ENCODE measurements at regions not wholly inside any gene's neighbourhood (a gene's known extent, or its start where the extent isn't known, plus 50 kb on each side); places are given as distances from the start of the nearest gene placed in this dataset.

DNA sequence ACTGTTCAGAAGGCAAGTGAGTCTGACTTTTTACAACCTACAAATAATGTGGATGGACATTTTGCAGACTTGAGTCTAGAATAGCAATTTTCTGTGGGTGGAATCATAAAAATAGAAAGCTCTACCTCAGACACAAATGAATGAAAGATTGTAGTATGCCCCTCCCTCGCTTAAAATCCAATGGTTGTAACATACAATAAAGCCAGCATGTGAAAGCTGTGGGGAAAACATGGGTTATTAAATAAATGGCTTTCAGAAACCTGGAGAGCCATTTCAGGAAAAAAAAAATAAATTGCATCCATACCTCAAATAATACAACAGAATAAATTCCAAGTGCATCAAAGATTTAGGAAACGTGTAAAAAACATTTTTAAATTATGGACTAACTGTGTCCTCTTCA is 123.1 kb upstream of the MON1B start:
- Histone ChIP-seq H3K9me3 (ENCODE audit: insufficient read depth, low read length) (no peaks in the 10 kb centered on the region), H3K36me3 (ENCODE audit: insufficient read depth, insufficient read length, low read length) (no peaks in the 10 kb centered on the region)
- TF ChIP-seq SUZ12 (IDR thresholded peaks at IDR 0.05; ENCODE audit: extremely low read depth, insufficient read depth, insufficient read length) = no peak
- TF ChIP-seq ZNF274 (IDR thresholded peaks at IDR 0.05; ENCODE audit: low read depth, low read length) = no peak
- no peak for TF ChIP-seq YY1 (IDR thresholded peaks at IDR 0.05; ENCODE audit: insufficient read depth, insufficient read length)

DNA sequence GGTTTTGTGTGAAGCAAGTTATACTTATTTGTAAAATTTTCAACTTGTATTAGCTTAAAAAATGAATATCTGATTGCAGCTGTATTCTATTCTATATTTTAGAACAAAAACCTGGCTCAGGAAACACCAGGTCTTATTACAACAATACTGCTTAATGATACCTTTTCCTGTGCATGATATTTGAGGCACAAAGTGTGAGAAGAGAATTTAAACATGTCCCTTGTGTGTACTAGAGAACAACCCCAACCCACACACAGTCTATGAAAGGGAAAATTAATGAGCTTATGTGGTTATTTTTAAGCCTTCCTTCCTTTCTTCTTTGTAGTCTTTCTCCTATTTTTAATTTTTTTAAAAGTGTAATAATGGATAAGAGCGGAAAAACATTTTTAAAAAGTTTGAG is 122.6 kb upstream of the MON1B start:
- Histone ChIP-seq H3K4me3 (ENCODE audit: insufficient read length, low read depth) (no peak overlapping the region), H3K36me3 (ENCODE audit: insufficient read depth, insufficient read length, low read length) (no peaks in the 10 kb centered on the region), H3K9ac (ENCODE audit: insufficient read length, low read depth) (no peak overlapping the region), H3K4me1 (ENCODE audit: insufficient read depth, insufficient read length) (no peaks in the 10 kb centered on the region), H3K27me3 (ENCODE audit: insufficient read depth, insufficient read length) (no peaks in the 10 kb centered on the region), H3K9me3 (ENCODE audit: insufficient read depth, low read length) (no peaks in the 10 kb centered on the region)
- no peak for DNase-seq (ENCODE audit: low read depth, low spot score)
- TF ChIP-seq YY1 (IDR thresholded peaks at IDR 0.05; ENCODE audit: insufficient read depth, insufficient read length) (no peak), SUZ12 (IDR thresholded peaks at IDR 0.05; ENCODE audit: extremely low read depth, insufficient read depth, insufficient read length) (no peak), ZNF274 (IDR thresholded peaks at IDR 0.05; ENCODE audit: low read depth, low read length) (no peak)

More for the DNA sequence above, 123.1 kb upstream of the MON1B start:
- no peak overlapping the region for H3K9ac ChIP-seq (ENCODE audit: insufficient read length, low read depth)
- H3K27me3 ChIP-seq (ENCODE audit: insufficient read depth, insufficient read length) = no peaks in the 10 kb centered on the region
- H3K4me3 ChIP-seq (ENCODE audit: insufficient read length, low read depth) = no peak overlapping the region
- H3K4me1 ChIP-seq (ENCODE audit: insufficient read depth, insufficient read length) = no peaks in the 10 kb centered on the region
- no peak for DNase-seq (ENCODE audit: low read depth, low spot score)

DNA sequence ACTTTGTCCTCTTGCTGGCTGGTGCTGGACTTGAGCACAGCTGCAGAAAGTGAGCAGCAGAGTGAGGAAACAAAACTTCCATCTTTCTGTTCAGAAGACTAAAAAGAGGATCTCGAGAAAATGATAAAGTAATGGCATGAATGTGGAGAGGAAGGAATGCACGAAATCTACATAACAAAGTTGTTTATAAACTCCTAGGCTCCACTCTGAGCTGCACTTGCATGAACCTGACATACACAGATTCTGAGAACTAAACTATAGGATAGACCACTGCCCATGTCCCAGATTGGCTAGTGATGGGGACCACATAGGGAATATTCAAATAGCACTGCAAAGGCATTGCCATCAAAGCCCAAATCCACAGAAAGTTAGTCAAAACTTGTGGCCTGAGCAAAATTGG is 121.1 kb upstream of the MON1B start:
- no peak overlapping the region for H3K9ac ChIP-seq (ENCODE audit: insufficient read length, low read depth)
- DNase-seq (ENCODE audit: low read depth, low spot score) = no peak

DNA sequence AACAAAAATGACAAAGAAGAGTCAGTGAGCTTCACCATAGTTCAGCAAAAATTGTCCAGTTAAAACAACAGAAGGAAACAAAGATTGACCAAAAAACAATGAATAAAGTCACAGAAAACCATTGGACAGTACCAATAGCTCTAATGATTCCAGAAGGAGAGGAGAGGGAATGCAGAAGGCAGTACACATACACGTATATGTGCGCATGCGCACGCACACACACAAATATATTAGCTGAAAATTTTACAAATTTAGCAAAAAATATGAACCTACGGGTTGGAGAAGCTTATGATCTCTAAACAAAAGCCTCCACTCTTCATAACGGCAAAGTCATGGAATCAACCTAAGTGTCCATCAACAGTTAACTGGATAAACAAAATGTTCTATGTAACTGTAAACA is 120.3 kb upstream of the MON1B start:
- Histone ChIP-seq H3K4me3 (ENCODE audit: insufficient read length, low read depth) (no peak overlapping the region), H3K9ac (ENCODE audit: insufficient read length, low read depth) (no peak overlapping the region), H3K36me3 (ENCODE audit: insufficient read depth, insufficient read length, low read length) (no peaks in the 10 kb centered on the region), H3K9me3 (ENCODE audit: insufficient read depth, low read length) (no peaks in the 10 kb centered on the region), H3K4me1 (ENCODE audit: insufficient read depth, insufficient read length) (no peaks in the 10 kb centered on the region), H3K27me3 (ENCODE audit: insufficient read depth, insufficient read length) (no peaks in the 10 kb centered on the region)
- DNase-seq (ENCODE audit: low read depth, low spot score) = no peak
- TF ChIP-seq YY1 (IDR thresholded peaks at IDR 0.05; ENCODE audit: insufficient read depth, insufficient read length) (no peak), SUZ12 (IDR thresholded peaks at IDR 0.05; ENCODE audit: extremely low read depth, insufficient read depth, insufficient read length) (no peak), ZNF274 (IDR thresholded peaks at IDR 0.05; ENCODE audit: low read depth, low read length) (no peak)

More for the DNA sequence above, 121.1 kb upstream of the MON1B start:
- Histone ChIP-seq H3K4me3 (ENCODE audit: insufficient read length, low read depth) (no peak overlapping the region), H3K9me3 (ENCODE audit: insufficient read depth, low read length) (no peaks in the 10 kb centered on the region), H3K4me1 (ENCODE audit: insufficient read depth, insufficient read length) (no peaks in the 10 kb centered on the region), H3K36me3 (ENCODE audit: insufficient read depth, insufficient read length, low read length) (no peaks in the 10 kb centered on the region), H3K27me3 (ENCODE audit: insufficient read depth, insufficient read length) (no peaks in the 10 kb centered on the region)
- TF ChIP-seq SUZ12 (IDR thresholded peaks at IDR 0.05; ENCODE audit: extremely low read depth, insufficient read depth, insufficient read length) (no peak), ZNF274 (IDR thresholded peaks at IDR 0.05; ENCODE audit: low read depth, low read length) (no peak), YY1 (IDR thresholded peaks at IDR 0.05; ENCODE audit: insufficient read depth, insufficient read length) (no peak)

DNA sequence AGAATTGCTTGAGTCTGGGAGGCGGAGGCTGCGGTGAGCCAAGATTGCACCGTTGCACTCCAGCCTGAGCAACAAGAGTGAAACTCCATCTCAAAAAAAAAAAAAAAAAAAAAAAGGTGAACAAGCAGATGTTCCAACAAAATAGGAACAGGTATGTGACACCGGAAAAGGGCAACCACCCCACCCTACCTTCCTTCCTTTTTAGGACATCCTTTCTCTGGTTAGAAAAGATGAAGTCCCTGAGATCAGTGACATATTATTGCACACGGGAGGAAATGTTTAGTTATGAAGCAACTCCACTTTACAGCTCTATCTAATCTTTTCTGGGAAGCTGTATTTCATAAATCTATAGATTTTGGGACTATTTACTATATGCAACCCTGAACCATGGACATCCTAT is 114.2 kb upstream of the MON1B start:
- Histone ChIP-seq H3K27me3 (ENCODE audit: insufficient read depth, insufficient read length) (no peaks in the 10 kb centered on the region), H3K4me1 (ENCODE audit: insufficient read depth, insufficient read length) (no peaks in the 10 kb centered on the region), H3K9me3 (ENCODE audit: insufficient read depth, low read length) (no peaks in the 10 kb centered on the region), H3K4me3 (ENCODE audit: insufficient read length, low read depth) (no peak overlapping the region), H3K36me3 (ENCODE audit: insufficient read depth, insufficient read length, low read length) (no peaks in the 10 kb centered on the region), H3K9ac (ENCODE audit: insufficient read length, low read depth) (no peak overlapping the region)
- no peak for TF ChIP-seq YY1 (IDR thresholded peaks at IDR 0.05; ENCODE audit: insufficient read depth, insufficient read length)
- TF ChIP-seq SUZ12 (IDR thresholded peaks at IDR 0.05; ENCODE audit: extremely low read depth, insufficient read depth, insufficient read length) = no peak
- TF ChIP-seq ZNF274 (IDR thresholded peaks at IDR 0.05; ENCODE audit: low read depth, low read length) = no peak
- no peak for DNase-seq (ENCODE audit: low read depth, low spot score)

DNA sequence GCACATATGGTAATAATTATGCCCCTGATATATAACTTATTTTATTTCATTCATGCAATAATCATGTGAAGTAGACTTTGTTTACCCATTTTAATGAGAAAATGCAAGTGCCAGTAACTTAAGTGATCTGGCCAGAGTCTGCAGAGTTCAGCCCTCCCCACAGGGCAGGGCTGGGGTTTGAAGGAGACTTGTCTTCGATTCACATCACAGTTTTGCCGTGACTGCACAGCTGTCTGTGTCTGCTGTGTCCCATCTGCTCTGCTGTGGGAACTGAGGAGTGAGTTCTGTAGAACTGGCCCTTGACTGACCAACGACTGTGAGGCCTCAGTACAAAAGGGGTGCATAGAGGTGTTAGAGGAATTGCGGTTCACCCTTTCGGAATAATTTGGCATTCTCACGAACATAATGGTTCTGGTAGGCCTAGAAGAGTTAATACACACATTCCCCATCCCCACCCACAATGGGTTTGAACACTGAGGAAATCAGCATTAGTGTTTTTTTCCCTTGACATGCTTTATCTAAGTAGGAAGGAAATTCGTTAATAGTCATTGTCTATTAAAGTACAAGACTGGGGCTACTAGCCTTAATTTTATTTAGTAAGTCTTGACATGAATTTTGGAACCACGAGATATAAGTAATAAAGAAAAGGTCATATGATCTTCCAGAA is 113.6 kb upstream of the MON1B start:
- no peak for DNase-seq (ENCODE audit: low read depth, low spot score)
- Histone ChIP-seq H3K36me3 (ENCODE audit: insufficient read depth, insufficient read length, low read length) (no peaks in the 10 kb centered on the region), H3K4me1 (ENCODE audit: insufficient read depth, insufficient read length) (no peaks in the 10 kb centered on the region)

DNA sequence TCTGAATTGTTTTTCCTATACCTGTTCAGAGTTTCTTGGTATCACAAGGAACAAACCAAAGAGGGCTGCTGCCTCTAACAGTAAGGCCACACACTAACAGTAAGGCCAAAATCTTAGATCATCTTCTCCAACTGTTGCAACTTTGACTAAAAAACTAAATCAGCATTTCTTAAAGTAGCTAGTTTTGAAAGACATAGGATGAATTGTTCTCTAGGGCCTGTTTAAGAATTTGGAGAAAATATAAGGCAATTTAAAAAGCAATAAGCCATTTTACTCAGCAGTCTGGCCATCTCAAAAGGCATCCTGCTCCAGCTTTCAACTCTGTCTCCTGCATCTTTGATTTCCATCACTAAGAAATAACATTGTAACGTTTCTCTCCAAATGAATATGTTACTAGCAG is 105.0 kb upstream of the MON1B start:
- H3K4me1 ChIP-seq (ENCODE audit: insufficient read depth, insufficient read length) = no peaks in the 10 kb centered on the region
- no peaks in the 10 kb centered on the region for H3K27me3 ChIP-seq (ENCODE audit: insufficient read depth, insufficient read length)
- DNase-seq (ENCODE audit: low read depth, low spot score) = no peak
- H3K9me3 ChIP-seq (ENCODE audit: insufficient read depth, low read length) = no peaks in the 10 kb centered on the region
- H3K36me3 ChIP-seq (ENCODE audit: insufficient read depth, insufficient read length, low read length) = no peaks in the 10 kb centered on the region
- H3K9ac ChIP-seq (ENCODE audit: insufficient read length, low read depth) = no peak overlapping the region
- H3K4me3 ChIP-seq (ENCODE audit: insufficient read length, low read depth) = no peak overlapping the region
- TF ChIP-seq SUZ12 (IDR thresholded peaks at IDR 0.05; ENCODE audit: extremely low read depth, insufficient read depth, insufficient read length) (no peak), YY1 (IDR thresholded peaks at IDR 0.05; ENCODE audit: insufficient read depth, insufficient read length) (no peak), ZNF274 (IDR thresholded peaks at IDR 0.05; ENCODE audit: low read depth, low read length) (no peak)

More for the DNA sequence above, 113.6 kb upstream of the MON1B start:
- H3K9me3 ChIP-seq (ENCODE audit: insufficient read depth, low read length) = no peaks in the 10 kb centered on the region
- TF ChIP-seq SUZ12 (IDR thresholded peaks at IDR 0.05; ENCODE audit: extremely low read depth, insufficient read depth, insufficient read length) (no peak), YY1 (IDR thresholded peaks at IDR 0.05; ENCODE audit: insufficient read depth, insufficient read length) (no peak), ZNF274 (IDR thresholded peaks at IDR 0.05; ENCODE audit: low read depth, low read length) (no peak)
- H3K4me3 ChIP-seq (ENCODE audit: insufficient read length, low read depth) = no peak overlapping the region
- H3K9ac ChIP-seq (ENCODE audit: insufficient read length, low read depth) = no peak overlapping the region
- no peaks in the 10 kb centered on the region for H3K27me3 ChIP-seq (ENCODE audit: insufficient read depth, insufficient read length)
